T-helper 2 cell treated with Interferon-gamma antibody and Interleukin-4, amounts not matched to agents 5 μg/mL and 100 μg/mL, for 36 hours (primary cell): ENCODE measurements at regions not wholly inside any gene's neighbourhood (a gene's known extent, or its start where the extent isn't known, plus 50 kb on each side); places are given as distances from the start of the nearest gene placed in this dataset.

Experiments
- DNase-seq: peaks from one replicate; pipeline ENCODE4 v3.0.0; 2021; ENCODE audit warnings: low spot score
- H3K27ac Mint-ChIP-seq: one replicate; pipeline ENCODE4 v1.8.0; 2021; ENCODE audit warnings: mild to moderate bottlenecking, mixed read lengths
- H3K27me3 Mint-ChIP-seq: one replicate; pipeline ENCODE4 v1.8.0; 2021; ENCODE audit warnings: low read depth, mixed read lengths
- H3K36me3 Mint-ChIP-seq: one replicate; pipeline ENCODE4 v1.8.0; 2021; ENCODE audit warnings: low read depth, mixed read lengths
- H3K4me1 Mint-ChIP-seq: one replicate; pipeline ENCODE4 v1.8.0; 2021; ENCODE audit warnings: low read depth, mixed read lengths
- H3K4me3 Mint-ChIP-seq: one replicate; pipeline ENCODE4 v1.8.0; 2022; ENCODE audit warnings: mild to moderate bottlenecking, moderate library complexity, mixed read lengths
- H3K9me3 Mint-ChIP-seq: one replicate; pipeline ENCODE4 v1.8.0; 2021; ENCODE audit warnings: mixed read lengths

DNA sequence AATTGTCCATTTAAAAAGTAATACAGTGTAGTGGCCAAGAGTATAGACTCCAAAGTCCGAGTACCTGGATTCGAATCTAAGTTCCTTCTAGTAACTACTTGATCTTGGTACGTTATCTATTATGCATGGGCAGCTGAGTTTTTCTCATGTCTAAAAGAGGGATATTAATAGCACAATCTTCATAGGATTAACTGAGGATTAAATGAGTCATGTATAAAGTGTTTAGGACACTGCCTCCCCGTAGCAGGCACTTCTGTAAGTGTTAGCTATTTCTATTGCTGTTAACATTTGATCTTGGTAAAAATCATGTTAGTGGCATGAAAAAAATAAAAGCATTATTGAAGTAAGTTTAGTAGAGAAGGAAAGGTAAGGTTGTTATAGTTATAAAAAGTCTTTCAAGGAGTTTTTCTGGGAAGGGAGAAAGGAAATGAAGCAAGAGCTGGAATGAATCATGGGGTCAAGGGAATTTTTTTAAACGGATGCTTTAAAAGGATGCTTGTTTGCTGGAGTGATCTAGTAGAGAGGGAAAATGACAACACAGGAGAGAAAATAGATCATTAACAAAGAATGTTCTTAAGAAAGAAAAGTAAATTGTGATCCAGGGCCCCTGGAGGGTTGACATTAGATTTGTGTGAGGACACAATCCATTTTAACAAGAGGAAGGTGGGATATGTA, 502.2 kb upstream of the USP15 start:
- Mint-ChIP-seq H3K4me3 (no peak overlapping the region), H3K27me3 (no peaks in the 10 kb centered on the region), H3K4me1 (no peaks in the 10 kb centered on the region), H3K27ac (no peak overlapping the region), H3K36me3 (no peaks in the 10 kb centered on the region), H3K9me3 (no peaks in the 10 kb centered on the region)
- DNase-seq, result no peak

DNA sequence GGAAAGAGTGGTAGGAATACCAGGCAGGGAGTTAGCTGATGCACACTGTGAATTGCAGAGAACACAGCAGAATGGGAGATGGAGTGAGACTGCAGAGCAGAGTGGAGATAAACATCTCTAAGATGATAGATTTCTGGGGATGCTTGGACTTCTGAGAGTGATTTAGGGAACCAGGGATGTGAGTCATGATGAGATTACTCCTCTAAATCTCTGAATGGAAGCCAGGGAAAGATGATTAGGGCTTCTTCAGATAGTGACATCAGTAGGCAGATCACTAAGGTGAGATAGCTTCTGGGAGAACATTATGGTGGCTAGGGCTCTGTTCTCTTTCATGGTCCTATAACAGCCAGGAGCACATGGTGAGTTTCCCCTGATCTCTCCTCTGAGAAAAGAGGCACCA, 501.5 kb upstream of the USP15 start:
- no peaks in the 10 kb centered on the region for H3K36me3 Mint-ChIP-seq
- H3K27ac Mint-ChIP-seq, result no peak overlapping the region
- no peaks in the 10 kb centered on the region for H3K27me3 Mint-ChIP-seq
- no peaks in the 10 kb centered on the region for H3K9me3 Mint-ChIP-seq
- H3K4me1 Mint-ChIP-seq, result no peaks in the 10 kb centered on the region
- no peak overlapping the region for H3K4me3 Mint-ChIP-seq
- DNase-seq, result no peak

DNA sequence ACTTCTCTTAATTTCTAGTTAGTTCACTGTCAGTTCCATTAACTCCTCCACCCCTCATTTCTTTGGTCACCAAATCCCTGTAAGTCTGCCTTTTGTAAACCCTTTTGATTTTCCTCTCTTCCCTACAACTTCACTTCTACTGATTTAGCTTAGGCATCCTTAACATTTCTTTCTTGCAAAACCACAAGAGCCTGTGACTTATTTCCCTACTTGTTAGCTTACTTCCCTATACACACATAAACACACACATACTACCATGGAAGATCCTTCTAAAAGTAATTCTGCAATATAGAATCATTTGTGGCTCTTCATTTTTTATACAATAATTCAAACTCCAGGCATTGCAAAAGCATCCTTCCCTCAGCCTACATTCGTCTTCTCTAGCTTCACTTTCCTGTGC, 494.3 kb upstream of the USP15 start:
- Mint-ChIP-seq H3K4me1 (no peaks in the 10 kb centered on the region), H3K36me3 (no peaks in the 10 kb centered on the region), H3K27me3 (no peaks in the 10 kb centered on the region), H3K9me3 (no peaks in the 10 kb centered on the region), H3K27ac (no peak overlapping the region), H3K4me3 (no peak overlapping the region)
- no peak for DNase-seq

DNA sequence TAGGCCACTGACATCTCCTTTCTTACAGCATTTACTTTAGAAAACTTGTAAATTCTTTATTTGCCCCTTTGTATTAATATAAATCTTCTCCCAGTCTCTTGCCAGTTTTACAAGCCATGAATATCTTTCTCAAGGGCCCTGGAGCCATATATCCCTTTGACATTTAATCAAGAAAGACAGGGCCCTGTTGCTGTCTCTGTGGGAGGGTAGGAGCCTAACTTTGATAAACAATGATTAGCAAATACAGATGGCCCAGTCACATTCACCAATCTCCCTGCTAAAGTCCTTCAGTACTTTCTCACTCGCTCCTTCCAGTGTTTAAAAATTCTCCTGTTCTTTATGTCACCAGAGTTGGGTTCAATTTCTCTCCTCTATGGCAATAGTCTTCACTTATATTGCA, 479.8 kb upstream of the USP15 start:
- Mint-ChIP-seq H3K27ac (no peak overlapping the region), H3K4me1 (no peaks in the 10 kb centered on the region), H3K27me3 (no peaks in the 10 kb centered on the region), H3K9me3 (no peaks in the 10 kb centered on the region), H3K36me3 (no peaks in the 10 kb centered on the region), H3K4me3 (no peak overlapping the region)
- DNase-seq, result no peak

DNA sequence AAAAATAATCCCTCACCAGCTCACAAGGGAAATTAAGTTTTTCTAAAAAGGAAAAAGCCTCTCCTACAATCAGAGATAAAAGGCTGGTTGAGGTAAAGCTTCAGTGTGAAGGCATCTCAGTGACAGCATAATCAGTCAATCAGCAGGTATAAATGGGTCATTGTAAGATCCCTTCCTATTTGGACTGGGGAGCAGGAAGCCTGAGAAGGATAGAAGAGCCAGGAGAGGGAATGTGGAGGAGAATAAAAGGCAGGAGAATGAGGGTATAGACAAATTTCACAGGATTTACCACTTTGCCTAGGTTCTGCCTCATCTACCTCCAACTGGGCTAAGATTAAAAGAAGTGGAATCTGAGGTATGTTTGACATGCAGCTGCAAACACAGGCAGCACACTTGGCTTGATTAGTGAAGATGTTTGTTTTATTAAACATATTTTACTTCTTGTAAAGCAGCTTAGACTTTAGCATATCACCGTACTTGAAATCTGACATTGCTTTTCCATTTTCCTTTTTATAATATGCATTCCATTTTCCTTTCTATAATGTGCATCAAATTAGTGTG, 479.1 kb upstream of the USP15 start:
- H3K36me3 Mint-ChIP-seq, result no peaks in the 10 kb centered on the region
- H3K27ac Mint-ChIP-seq, result no peak overlapping the region
- no peaks in the 10 kb centered on the region for H3K4me1 Mint-ChIP-seq
- no peaks in the 10 kb centered on the region for H3K27me3 Mint-ChIP-seq
- H3K4me3 Mint-ChIP-seq, result no peak overlapping the region
- DNase-seq, result no peak
- no peaks in the 10 kb centered on the region for H3K9me3 Mint-ChIP-seq

DNA sequence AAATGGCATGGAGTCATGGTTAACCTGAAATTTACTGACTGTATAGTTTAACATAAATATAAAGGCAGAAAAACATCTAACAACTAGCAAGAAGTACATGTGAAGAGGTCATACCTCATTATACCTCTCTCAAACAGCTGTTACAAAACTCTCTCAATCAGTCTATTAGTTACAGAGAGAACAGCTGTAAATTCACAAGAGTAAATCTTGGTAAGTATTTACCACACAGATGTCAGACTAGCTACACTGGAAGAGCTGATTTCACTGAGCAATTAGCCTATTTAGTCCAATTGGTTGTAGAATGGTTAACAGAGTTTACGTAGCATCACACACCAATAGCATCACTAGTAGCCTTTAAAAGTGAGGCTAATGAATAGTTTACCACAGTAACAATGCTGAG, 463.4 kb upstream of the USP15 start:
- H3K27me3 Mint-ChIP-seq, result no peaks in the 10 kb centered on the region
- DNase-seq, result no peak
- H3K4me1 Mint-ChIP-seq, result no peaks in the 10 kb centered on the region
- no peaks in the 10 kb centered on the region for H3K36me3 Mint-ChIP-seq
- no peaks in the 10 kb centered on the region for H3K9me3 Mint-ChIP-seq
- H3K4me3 Mint-ChIP-seq, result no peak overlapping the region
- H3K27ac Mint-ChIP-seq, result no peak overlapping the region

DNA sequence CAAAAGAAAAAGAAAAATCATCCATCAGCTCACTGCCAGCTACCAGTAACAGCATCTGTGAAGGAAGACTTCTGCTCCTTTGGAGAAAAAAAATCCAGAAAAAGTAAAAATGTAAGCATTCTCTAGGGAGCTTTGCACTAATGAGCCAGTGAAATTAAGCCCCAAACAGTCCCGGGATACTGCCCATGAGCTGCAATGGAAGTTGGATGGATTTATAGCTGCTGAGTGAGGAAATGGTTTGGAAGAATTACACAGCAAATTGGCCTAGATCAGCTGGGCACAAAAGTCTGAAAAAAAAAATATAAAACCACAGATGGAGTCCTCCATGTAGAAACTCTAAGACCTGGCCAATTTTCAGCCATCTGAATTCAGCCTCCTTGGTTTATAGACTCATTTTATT, 462.9 kb upstream of the USP15 start:
- Mint-ChIP-seq H3K36me3 (no peaks in the 10 kb centered on the region), H3K4me3 (no peak overlapping the region), H3K27me3 (no peaks in the 10 kb centered on the region), H3K4me1 (no peaks in the 10 kb centered on the region), H3K27ac (no peak overlapping the region), H3K9me3 (no peaks in the 10 kb centered on the region)
- DNase-seq, result no peak

DNA sequence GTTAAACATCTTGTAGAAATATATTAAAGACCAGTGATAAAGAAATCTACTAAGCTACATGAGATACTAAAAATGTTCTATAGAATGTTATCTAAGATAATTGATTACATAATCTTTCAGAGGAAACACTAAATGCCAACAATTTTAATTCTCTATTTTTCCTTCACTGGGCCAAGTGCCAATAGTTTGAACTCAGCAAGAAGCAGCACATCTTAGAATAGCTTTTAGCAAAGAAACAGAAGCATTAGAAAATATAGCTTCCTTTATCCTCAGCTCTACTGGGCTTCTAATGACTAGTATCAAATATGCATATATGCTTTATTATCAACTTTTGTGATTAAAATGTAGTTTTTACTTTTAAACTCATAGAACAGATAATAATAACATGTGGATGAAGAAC, 461.4 kb upstream of the USP15 start:
- H3K27me3 Mint-ChIP-seq, result no peaks in the 10 kb centered on the region
- no peaks in the 10 kb centered on the region for H3K36me3 Mint-ChIP-seq
- H3K27ac Mint-ChIP-seq, result no peak overlapping the region
- DNase-seq, result no peak
- no peaks in the 10 kb centered on the region for H3K4me1 Mint-ChIP-seq
- H3K9me3 Mint-ChIP-seq, result no peaks in the 10 kb centered on the region
- no peak overlapping the region for H3K4me3 Mint-ChIP-seq

DNA sequence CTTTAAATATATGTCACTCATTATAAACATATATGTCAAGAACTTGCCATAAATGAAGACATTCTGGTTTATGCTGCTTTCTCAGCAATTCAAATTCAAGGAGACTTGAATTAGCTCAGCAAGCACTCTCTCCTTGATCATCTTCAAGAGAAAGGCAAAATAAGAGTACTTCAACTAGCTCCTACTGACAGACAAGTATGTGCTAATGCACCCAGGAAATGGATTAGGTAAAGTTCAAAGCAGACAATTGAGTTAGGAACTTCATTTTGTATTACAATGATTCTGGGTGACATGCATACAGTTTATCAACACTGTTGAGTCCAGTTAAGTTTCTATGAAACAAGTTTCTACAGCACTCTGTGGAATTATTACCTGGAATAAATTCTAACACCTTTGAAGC, 455.9 kb upstream of the USP15 start:
- no peaks in the 10 kb centered on the region for H3K27me3 Mint-ChIP-seq
- no peak for DNase-seq
- no peaks in the 10 kb centered on the region for H3K36me3 Mint-ChIP-seq
- H3K4me1 Mint-ChIP-seq, result no peaks in the 10 kb centered on the region
- H3K9me3 Mint-ChIP-seq, result peaks cover 11% of the 10 kb centered on the region
- H3K4me3 Mint-ChIP-seq, result no peak overlapping the region
- no peak overlapping the region for H3K27ac Mint-ChIP-seq

DNA sequence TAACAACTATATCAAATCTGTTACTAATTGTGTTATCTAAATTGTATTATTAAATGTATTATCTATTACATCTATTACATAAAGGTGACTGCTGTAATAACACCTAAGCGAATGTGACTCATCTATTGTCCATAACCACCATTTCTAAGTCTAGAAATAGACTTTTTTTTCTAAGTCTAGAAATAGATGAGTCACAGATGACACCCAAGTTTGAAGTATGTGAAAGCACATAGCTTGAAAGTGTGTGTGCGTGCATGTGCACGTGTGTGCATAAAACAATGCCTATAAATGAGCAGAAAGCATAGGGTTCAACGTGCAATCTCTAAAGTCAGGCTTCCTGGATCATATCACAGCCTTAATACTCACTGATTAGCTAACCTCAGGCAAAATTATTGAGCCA, 451.3 kb upstream of the USP15 start:
- H3K36me3 Mint-ChIP-seq, result no peaks in the 10 kb centered on the region
- H3K27me3 Mint-ChIP-seq, result no peaks in the 10 kb centered on the region
- no peaks in the 10 kb centered on the region for H3K4me1 Mint-ChIP-seq
- H3K4me3 Mint-ChIP-seq, result no peak overlapping the region
- peaks cover 11% of the 10 kb centered on the region for H3K9me3 Mint-ChIP-seq
- no peak for DNase-seq
- H3K27ac Mint-ChIP-seq, result no peak overlapping the region

DNA sequence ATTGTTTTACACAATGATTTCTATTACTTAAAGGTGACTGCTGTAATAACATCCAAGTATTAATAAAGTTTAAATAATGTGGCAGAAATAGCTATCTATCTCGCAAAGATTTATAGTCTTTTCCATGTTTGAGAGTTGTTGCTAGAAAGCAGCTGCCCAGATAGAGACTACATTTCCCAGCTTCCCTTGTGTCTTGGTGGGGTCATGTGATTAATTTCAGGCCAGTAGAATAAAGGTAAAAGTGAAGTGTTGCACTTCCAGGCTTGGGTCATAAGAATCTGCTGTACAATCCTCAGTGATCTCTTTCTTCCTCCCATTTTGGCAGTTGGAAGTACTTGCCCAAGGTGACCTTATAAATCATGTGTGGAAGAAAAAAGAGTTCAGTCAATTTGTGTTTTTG, 449.7 kb upstream of the USP15 start:
- Mint-ChIP-seq H3K4me1 (no peaks in the 10 kb centered on the region), H3K4me3 (no peak overlapping the region), H3K27me3 (no peaks in the 10 kb centered on the region), H3K36me3 (no peaks in the 10 kb centered on the region), H3K27ac (no peak overlapping the region), H3K9me3 (peaks cover 11% of the 10 kb centered on the region)
- DNase-seq, result no peak

DNA sequence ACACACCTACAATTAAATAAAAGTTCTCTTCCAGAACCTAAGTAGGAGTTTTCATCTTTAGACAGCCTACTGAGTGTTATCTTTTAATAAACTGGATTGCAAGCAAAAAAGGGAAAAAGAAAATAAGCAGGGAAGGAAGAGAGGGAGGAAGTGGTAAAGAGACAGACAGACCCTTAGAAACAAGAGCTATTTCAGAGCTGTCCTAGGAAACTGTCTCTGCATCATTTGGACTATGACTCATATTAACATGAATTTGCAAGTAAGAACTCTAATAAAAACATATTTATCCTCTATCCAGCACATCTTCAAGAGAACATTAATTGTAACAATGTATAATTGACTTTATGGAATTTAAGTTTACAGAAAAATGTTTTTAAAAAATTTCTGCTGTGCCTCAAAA, 438.8 kb upstream of the USP15 start:
- no peak overlapping the region for H3K4me3 Mint-ChIP-seq
- H3K4me1 Mint-ChIP-seq, result no peaks in the 10 kb centered on the region
- no peak for DNase-seq
- no peak overlapping the region for H3K27ac Mint-ChIP-seq
- peaks cover 2% of the 10 kb centered on the region for H3K27me3 Mint-ChIP-seq
- H3K36me3 Mint-ChIP-seq, result no peaks in the 10 kb centered on the region
- no peaks in the 10 kb centered on the region for H3K9me3 Mint-ChIP-seq

DNA sequence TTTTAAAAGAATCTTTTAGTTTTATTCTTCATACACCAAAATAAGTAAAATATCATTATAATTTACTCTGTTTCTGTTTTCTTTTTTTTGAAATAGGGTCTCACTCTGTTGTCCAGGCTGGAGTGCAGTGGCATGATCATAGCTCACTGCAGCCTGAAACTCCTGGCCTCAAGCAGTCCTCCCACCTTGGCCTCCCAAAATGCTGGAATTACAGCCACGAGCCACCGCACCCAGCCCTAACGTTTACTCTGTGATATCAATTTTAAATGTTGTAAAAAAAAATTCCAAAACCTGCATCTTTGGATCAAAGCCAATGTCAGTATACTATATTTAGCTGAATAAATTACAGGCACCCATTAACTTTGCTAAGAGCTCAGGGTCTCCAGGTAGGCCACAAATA, 437.1 kb upstream of the USP15 start:
- peaks cover 2% of the 10 kb centered on the region for H3K27me3 Mint-ChIP-seq
- H3K9me3 Mint-ChIP-seq, result no peaks in the 10 kb centered on the region
- H3K4me1 Mint-ChIP-seq, result no peaks in the 10 kb centered on the region
- H3K4me3 Mint-ChIP-seq, result no peak overlapping the region
- H3K27ac Mint-ChIP-seq, result no peak overlapping the region
- no peak for DNase-seq
- no peaks in the 10 kb centered on the region for H3K36me3 Mint-ChIP-seq

DNA sequence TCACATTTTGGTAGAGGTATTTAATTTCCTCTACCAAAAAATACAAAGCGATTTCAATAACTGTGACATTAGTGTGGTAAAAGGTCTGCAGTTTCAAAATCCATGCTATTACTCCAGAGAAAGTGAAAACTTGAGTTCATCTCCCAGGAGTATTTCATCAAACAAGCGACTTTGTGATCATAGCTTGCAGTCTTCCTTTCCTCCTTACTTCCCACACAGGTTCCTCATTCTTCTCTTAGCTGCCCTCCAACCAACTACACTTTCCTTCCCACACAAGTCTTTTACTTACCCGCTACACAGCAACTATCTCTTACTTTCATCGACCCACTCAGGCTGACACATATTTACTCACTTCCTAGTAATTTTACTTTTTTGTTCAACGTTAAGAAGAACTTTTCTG, 413.4 kb upstream of the USP15 start:
- Mint-ChIP-seq H3K36me3 (no peaks in the 10 kb centered on the region), H3K27me3 (no peaks in the 10 kb centered on the region), H3K4me1 (no peaks in the 10 kb centered on the region), H3K4me3 (no peak overlapping the region), H3K27ac (no peak overlapping the region), H3K9me3 (peaks cover 2% of the 10 kb centered on the region)
- no peak for DNase-seq

DNA sequence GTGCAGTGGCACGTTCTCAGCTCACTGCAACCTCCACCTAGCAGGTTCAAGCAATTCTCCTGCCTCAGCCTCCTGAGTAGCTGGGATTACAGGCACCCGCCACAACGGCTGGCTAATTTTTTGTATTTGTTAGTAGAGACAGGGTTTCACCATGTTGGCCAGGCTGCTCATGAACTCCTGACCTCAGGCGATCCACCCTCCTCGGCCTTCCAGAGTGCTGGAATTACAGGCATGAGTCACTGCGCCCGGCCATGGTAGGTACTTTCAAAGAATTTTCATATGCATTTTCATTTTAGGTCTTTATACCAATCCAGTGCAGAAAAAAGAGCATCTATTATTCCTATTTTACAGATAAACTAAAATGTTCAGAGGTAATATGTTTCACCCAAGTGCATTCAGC, 411.3 kb upstream of the USP15 start:
- Mint-ChIP-seq H3K36me3 (no peaks in the 10 kb centered on the region), H3K4me1 (no peaks in the 10 kb centered on the region), H3K27me3 (no peaks in the 10 kb centered on the region), H3K4me3 (no peak overlapping the region), H3K9me3 (no peaks in the 10 kb centered on the region), H3K27ac (no peak overlapping the region)
- DNase-seq, result no peak
